HG03565 (cell line): ENCODE measurements at regions not wholly inside any gene's neighbourhood (a gene's known extent, or its start where the extent isn't known, plus 50 kb on each side); places are given as distances from the start of the nearest gene placed in this dataset.
"Not testable (repeated sequence)": the region's sequence is repeated elsewhere in the genome, so short reads cannot be mapped to it uniquely, and the experiment has no call there.

Experiments used
- ATAC-seq: cut with Tn5 transposase; IDR thresholded peaks from one replicate; pipeline ENCODE4 v1.9.1; 2021; ENCODE audit warnings: mild to moderate bottlenecking, moderate library complexity; ENCODE audit not compliant: unreplicated experiment

GRCh38 chr1:58966103-58966916, 182.5 kb upstream of the JUN start:
- no peak for ATAC-seq

DNA sequence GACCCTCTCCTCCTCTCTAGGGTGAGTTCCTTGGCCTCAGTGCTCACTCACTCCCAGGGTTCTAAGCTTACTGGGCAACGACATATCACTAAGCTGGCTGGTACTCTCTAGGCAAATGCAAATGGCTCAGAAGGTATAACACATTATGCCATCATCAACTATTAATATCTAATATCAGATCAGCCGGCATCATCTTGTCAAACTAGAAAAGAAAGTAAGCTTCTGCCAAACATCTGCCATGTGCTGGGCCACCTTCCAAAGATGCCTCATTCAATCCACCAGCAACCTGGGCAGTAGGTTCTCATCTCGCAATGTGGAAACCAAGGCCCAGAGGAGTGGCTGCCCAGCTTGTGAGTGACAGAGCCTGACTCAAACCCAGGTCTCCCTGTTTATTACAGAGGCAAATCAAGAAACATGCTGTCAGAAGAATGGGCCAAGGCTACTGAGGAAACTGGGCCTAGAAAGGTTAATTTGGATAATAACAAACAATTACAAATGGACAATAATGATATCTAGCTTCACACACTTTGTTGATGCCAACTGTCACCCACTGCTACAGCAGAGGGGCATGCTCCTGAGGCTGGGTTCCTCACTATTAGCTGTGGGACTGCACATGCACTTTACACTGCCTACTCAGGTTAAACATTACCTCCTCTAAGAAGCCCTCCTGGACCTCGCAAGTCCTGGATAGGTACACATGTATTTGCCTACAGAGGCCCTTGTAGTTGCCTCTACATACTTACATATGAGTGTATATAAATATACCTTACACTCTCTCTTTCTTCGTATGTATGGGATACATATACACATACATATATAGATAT, 183.3 kb upstream of the JUN start:
- no peak for ATAC-seq

GRCh38 chr1:58968360-58968952, 184.6 kb upstream of the JUN start:
- ATAC-seq = peak; percentile 81

GRCh38 chr1:58969176-58969575, 185.3 kb upstream of the JUN start:
- not testable (repeated sequence) for ATAC-seq

DNA sequence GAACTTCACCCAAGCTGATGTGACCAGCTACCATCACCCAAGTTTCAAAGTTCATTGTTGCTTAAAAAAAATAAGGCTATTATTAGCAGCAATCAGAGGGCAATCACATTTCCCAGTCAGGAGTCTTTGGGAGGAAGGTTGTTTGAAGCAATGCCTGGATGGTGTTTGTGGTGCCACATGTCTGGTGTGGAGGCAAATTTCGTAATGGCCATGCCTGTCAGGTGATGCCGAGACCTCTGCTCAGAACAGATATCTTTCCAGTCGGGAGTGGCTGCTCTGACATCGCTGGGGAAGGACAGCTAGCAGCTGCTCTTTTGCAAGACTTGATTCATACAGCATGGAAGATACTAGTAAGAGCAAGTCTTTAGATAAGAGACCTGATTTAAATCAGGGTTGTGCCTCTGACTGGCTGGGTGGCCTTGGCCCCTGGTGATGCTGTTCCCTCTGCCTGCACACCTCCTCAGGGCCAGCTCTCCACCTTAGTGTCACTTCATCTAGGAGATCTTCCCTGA, 187.8 kb upstream of the JUN start:
- ATAC-seq = no peak

GRCh38 chr1:58975888-58976287, 192.0 kb upstream of the JUN start:
- no peak for ATAC-seq

- ATAC-seq = no peak
These were observed 192.4 kb upstream of the JUN start for GRCh38 chr1:58976294-58976693.

GRCh38 chr1:58977598-58977997, 193.8 kb upstream of the JUN start:
- no peak for ATAC-seq

DNA sequence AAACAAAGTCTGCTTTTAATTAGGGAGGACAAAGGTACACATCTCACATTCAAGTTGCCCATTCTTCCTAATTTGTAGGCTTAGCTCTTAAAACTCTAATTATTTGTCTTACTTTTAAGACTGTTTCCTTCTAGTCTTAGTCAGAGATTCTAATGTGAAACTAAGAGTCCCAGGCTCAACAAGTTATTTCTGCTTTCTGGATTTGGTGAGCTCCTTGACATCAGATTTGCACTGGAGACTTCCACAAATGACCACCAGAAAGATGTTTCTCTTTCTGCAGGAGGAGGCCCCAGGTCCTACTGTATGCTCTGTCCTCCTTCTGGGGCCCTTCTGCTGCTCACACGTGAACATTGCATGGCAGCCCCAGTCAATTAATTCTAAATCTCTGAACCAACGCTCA, 194.2 kb upstream of the JUN start:
- no peak for ATAC-seq

- no peak for ATAC-seq
These were observed 195.2 kb upstream of the JUN start for GRCh38 chr1:58979086-58979485.

- no peak for ATAC-seq
These were observed 195.8 kb upstream of the JUN start for GRCh38 chr1:58979677-58980076.

- no peak for ATAC-seq
These were observed 197.5 kb upstream of the JUN start for GRCh38 chr1:58981392-58981791.

- ATAC-seq = no peak
These were observed 198.6 kb upstream of the JUN start for GRCh38 chr1:58982259-58982998.

- no peak for ATAC-seq
These were observed 199.3 kb upstream of the JUN start for GRCh38 chr1:58983162-58983561.

DNA sequence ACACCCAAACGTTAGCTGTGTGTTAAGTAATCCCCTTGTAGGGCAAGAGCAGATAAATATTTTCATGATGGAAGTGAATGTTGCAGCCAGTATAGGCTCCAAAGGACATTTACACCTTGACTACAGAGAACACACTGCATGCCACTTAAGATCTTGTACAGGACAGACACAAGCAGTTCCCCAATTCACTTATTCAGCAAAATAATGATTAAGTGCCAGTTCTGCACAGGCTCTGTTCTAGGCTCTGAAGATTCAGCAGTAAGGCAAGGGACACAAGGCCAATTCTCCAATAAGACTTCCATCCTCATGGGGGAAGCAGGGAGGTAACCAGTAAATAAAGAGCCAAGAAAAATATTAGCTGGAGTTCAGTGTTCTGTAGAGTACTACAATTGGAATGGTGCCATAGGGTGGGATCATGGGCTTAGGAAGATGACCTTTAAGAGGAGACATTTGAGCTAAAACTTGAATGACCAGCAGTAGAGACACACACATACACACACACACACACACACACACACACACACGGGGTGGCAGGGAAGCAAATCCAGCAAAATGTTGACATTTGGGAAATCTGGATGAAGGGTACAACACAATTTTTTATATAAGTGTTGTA, 199.9 kb upstream of the JUN start:
- no peak for ATAC-seq

DNA sequence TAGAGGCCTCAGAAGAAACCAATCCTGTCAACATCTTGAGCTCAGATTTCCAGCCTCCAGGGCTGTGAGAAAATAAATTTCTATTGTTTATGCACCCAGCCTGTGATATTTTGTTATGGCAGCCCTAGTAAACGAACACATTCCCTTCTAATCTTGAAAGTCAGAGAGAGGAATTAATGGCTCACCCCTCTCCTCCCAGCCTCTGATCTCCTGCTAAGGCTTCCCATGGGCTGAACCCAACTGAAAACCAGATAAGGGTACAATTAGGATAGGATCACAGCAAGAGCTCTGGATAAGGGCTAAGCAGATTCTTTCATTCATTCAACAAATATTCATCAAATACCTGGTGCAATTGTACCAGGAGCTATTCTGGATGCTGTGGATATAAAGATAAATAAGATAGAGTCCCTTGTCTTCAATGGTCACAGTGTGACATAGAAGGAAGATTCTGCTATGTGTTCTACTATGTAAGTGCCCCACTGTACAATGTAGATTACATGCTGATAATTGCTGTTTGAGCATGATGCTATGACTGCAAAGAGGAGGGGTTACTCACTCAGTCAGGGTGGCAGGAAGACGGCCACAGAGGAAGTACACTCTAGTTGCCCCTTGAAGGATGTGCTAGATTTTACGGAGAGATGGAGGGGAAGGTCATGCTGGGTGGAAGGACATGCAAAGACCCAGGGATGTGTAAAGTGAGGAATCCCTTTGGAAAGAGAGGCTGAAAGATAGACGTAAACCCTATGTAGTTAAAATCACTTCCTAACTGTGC, 203.3 kb upstream of the JUN start:
- ATAC-seq = no peak

DNA sequence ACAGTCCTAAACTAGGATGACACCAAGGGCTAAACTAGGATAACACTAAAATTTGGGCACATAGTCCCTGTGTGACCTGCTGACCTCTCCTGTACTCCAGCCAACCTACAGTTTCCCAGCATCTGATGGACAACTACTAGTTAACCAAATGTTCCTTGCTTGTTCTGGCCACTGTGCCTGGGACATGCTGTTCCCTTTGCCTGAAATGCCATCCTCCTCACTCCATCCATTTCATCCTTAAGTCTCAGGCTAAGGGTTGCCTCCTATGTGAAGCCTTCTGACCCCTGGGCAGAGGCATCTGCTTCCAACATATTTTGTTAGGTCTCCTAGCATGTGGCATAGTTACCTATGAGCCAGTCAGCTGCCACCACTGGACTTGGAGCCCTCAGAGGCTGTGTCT, 204.9 kb upstream of the JUN start:
- ATAC-seq = no peak

DNA sequence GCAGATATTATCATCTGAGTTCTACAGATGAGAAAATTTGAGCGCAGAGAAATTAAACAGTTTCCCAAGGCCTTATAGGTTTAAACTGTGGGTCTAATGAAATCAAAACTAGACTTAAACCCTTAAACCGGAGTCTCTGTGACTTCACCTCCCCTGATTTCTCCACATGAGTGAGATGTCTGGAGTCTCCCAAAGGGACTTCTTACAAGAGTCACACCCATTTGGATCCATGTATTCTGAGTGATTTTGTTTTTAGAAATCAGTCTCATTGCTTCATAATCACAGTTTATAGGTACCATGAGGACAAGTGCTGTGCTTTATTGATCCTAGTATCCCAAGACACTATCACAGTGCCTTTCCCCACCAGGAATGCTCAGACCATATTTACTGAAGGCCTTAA, 206.0 kb upstream of the JUN start:
- no peak for ATAC-seq

- ATAC-seq = no peak
These were observed 207.5 kb upstream of the JUN start for GRCh38 chr1:58991305-58991704.

DNA sequence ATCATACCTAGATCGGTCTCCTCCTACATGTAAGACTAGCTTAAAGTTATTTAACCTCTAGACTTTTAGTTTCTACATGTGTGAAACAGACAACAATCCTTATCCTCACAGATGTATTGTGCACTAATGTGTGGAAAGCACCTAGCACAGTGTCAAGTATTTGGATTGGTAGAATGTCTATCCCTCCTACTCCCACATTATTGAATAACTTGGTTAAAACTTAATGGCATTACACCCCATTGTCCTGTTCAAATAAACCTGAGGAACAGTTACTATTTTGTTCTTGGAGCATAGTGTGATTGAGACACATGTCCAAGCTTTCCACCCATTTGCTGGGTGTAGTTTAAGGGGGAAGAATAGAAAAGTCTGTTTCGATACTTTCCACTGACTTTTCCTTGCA, 208.8 kb upstream of the JUN start:
- no peak for ATAC-seq
